ENCODE measurements at regions not wholly inside any gene's neighbourhood (a gene's known extent, or its start where the extent isn't known, plus 50 kb on each side); places are given as distances from the start of the nearest gene placed in this dataset.
"Not testable (repeated sequence)": the region's sequence is repeated elsewhere in the genome, so short reads cannot be mapped to it uniquely, and the experiment has no call there.

- no peak for DNase-seq (ENCODE audit: low read depth)
These were observed 1996.9 kb downstream of the LRRC4C start for GRCh38 chr11:39462506-39462905.

GRCh38 chr11:39461066-39461465 is 1998.4 kb downstream of the LRRC4C start:
- no peak for DNase-seq (ENCODE audit: low read depth)

- no peak for DNase-seq (ENCODE audit: low read depth)
These were observed 1999.8 kb downstream of the LRRC4C start for GRCh38 chr11:39459606-39460005.

GRCh38 chr11:39458481-39458880 is 2001.0 kb downstream of the LRRC4C start:
- DNase-seq (ENCODE audit: low read depth) = no peak

- no peak for DNase-seq (ENCODE audit: low read depth)
These were observed 2015.9 kb downstream of the LRRC4C start for GRCh38 chr11:39443424-39444022.

- no peak for DNase-seq (ENCODE audit: low read depth)
These were observed 2017.3 kb downstream of the LRRC4C start for GRCh38 chr11:39442177-39442576.

GRCh38 chr11:39435641-39436040 is 2023.8 kb downstream of the LRRC4C start:
- no peak for DNase-seq (ENCODE audit: low read depth)

- no peak for DNase-seq (ENCODE audit: low read depth)
These were observed 2025.0 kb downstream of the LRRC4C start for GRCh38 chr11:39434466-39434865.

- DNase-seq (ENCODE audit: low read depth) = no peak
These were observed 2026.5 kb downstream of the LRRC4C start for GRCh38 chr11:39432929-39433328.

GRCh38 chr11:39425226-39425625 is 2034.2 kb downstream of the LRRC4C start:
- no peak for DNase-seq (ENCODE audit: low read depth)

- DNase-seq (ENCODE audit: low read depth) = no peak
These were observed 2047.3 kb downstream of the LRRC4C start for GRCh38 chr11:39412117-39412516.

- DNase-seq (ENCODE audit: low read depth) = no peak
These were observed 2073.5 kb downstream of the LRRC4C start for GRCh38 chr11:39385911-39386310.

- no peak for DNase-seq (ENCODE audit: low read depth)
These were observed 2084.3 kb downstream of the LRRC4C start for GRCh38 chr11:39374963-39375698.

GRCh38 chr11:39367534-39367933 is 2091.9 kb downstream of the LRRC4C start:
- DNase-seq (ENCODE audit: low read depth) = no peak

GRCh38 chr11:39365809-39366436 is 2093.5 kb downstream of the LRRC4C start:
- no peak for DNase-seq (ENCODE audit: low read depth)

- DNase-seq (ENCODE audit: low read depth) = no peak
These were observed 2095.9 kb downstream of the LRRC4C start for GRCh38 chr11:39363571-39363970.

- DNase-seq (ENCODE audit: low read depth) = no peak
These were observed 2097.9 kb downstream of the LRRC4C start for GRCh38 chr11:39361557-39361956.

- DNase-seq (ENCODE audit: low read depth) = no peak
These were observed 2113.5 kb downstream of the LRRC4C start for GRCh38 chr11:39345834-39346442.

GRCh38 chr11:39341461-39341860 is 2118.0 kb downstream of the LRRC4C start:
- no peak for DNase-seq (ENCODE audit: low read depth)

GRCh38 chr11:39333006-39333405 is 2126.4 kb downstream of the LRRC4C start:
- DNase-seq (ENCODE audit: low read depth) = not testable (repeated sequence)

GRCh38 chr11:39327302-39327701 is 2132.2 kb downstream of the LRRC4C start:
- DNase-seq (ENCODE audit: low read depth) = no peak

- not testable (repeated sequence) for DNase-seq (ENCODE audit: low read depth)
These were observed 2147.6 kb downstream of the LRRC4C start for GRCh38 chr11:39311888-39312287.

GRCh38 chr11:39304586-39304985 is 2154.9 kb downstream of the LRRC4C start:
- DNase-seq (ENCODE audit: low read depth) = no peak
